ENCODE measurements at regions not wholly inside any gene's neighbourhood (a gene's known extent, or its start where the extent isn't known, plus 50 kb on each side); places are given as distances from the start of the nearest gene placed in this dataset.
A peak's percentile ranks its signal among the peaks of the same experiment; 100 is the strongest.
"Not testable (repeated sequence)": the region's sequence is repeated elsewhere in the genome, so short reads cannot be mapped to it uniquely, and the experiment has no call there.

DNA sequence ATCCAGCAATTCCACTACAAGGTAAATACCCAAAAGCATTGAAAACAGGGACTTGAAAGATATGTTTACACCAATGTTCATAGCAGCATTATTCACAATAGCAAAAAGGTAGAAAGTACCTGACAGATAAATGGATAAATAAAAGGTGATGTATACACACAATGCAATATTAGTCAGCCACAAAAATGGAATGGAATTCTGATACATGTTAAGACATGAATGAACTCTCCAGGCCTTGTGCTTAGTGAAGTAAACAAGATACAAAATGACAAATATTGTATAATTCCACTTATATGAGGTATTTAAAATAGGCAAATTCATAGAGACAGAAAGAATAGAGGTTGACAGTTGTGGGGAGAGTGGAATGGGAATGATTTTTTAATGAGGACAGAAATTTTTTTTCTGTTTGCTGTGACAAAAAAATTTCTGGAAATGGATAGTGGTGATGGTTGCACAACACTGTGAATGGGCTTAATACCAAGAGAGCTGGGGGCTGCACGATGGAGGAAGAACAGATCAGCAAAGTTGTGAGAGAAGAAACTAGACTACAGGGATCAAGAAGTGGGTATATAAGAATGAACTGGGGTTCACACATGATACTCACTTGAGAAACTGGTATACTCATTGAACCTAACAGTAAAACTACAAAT is 137.2 kb downstream of the MZT1 start:
- FAIRE-seq (no peak), DNase-seq (ENCODE audit: low spot score in 2 of 2) (no peak)

GRCh38 chr13:72586518-72586917 is 140.9 kb downstream of the MZT1 start:
- DNase-seq (ENCODE audit: low spot score in 2 of 2) = no peak

GRCh38 chr13:72585254-72585653 is 142.2 kb downstream of the MZT1 start:
- FAIRE-seq (no peak), DNase-seq (ENCODE audit: low spot score in 2 of 2) (no peak)

More at GRCh38 chr13:72586518-72586917, 140.9 kb downstream of the MZT1 start:
- no peak for FAIRE-seq

- FAIRE-seq (no peak), DNase-seq (ENCODE audit: low spot score in 2 of 2) (no peak)
These were observed 156.2 kb downstream of the MZT1 start for GRCh38 chr13:72571191-72571590.

DNA sequence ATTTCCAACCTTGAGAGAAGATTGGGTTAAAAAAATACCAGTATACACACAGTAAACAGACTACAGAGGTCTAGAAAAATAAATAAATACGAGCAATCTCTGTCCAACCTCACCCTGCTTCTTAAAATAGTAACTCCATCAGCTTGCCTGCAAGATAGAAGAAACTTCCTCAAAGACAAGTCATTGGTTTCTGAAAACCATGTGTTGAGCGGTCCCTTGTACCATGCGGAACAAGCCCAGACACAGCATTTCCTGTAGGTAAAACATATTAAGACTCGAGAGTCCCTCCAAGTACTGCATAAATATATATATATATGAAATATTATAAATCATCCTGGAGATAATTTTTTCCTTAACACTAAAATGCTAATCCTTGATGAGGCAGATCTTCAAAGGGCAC is 157.4 kb downstream of the MZT1 start:
- DNase-seq (ENCODE audit: low spot score in 2 of 2) (no peak), FAIRE-seq (no peak)

DNA sequence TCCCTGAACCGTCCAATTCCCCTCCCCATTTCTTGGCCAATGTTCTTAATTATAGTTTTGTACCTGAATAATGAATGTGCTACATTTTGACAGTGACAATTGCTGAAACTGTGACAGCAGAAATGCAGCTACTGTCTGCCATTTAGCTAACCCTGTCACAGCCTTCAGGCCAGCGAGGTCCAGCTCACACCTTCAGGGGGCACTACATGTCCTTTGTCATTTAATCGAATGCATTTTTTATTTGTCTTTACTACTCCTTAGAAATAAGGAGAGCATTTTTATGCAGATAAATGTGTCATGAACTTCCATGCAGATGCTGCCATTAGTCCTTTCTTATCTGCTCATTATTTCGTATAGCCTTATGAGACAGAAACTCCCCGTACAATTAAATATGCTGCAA is 159.9 kb downstream of the MZT1 start:
- DNase-seq (ENCODE audit: low spot score in 2 of 2) = no peak
- FAIRE-seq = no peak

DNA sequence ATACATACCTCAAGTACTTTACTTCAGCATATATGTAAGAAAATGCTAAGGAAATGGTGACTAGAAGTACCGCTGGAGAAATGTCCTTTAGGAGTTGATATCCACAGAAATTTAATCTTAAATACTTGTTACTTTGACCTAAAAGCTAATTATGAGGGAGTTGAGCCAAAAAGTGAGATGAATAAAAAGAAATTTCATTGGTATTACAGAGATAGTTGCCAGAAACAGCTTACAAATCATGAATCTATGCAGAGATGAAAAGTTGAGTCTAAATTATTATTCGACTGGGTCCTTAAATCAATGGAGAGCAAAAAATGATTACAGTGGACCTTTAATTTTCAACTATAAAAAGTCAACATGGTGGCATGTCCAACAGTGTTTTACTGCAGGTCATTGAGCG is 160.9 kb downstream of the MZT1 start:
- no peak for DNase-seq (ENCODE audit: low spot score in 2 of 2)
- no peak for FAIRE-seq

DNA sequence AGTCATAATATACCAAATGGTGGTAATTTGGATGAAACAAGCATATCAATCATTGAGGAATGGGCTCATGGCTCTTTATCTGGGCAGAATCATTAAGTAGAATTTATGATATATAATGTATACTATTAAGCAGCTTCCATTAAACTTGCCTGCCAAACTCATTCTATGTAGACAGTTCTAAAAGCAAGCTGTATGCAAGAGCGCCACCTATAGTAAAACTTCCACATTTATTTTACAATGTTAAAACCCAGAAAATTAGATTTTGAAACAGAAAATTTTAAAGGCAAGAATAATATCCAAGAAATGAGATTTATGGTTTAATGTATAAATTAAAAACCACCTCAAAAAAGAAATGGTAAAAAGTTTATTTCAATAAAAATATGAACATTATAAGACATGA is 161.5 kb downstream of the MZT1 start:
- peak; percentile 93 for FAIRE-seq
- DNase-seq (ENCODE audit: low spot score in 2 of 2) = peak in 1 of 2 donors; percentile 4

DNA sequence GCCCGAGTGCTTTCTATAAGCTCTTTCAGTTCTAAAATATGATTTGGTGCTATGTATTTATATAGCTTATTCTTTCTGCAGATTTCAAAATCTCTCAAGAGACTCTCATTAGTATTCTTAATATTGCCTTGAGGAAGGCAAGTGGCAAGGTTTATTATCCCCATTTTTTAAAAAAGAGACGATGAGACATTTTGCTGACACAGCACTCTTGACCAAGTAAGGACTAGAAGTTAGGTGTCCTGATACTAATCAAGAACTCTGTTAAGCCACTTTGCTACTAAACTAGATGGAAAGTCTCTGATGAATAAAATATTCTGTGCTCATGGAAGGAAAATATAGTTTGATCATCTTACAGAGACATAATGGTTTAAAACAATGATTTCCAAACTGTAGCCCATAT is 164.7 kb downstream of the MZT1 start:
- DNase-seq (ENCODE audit: low spot score in 2 of 2) (no peak), FAIRE-seq (no peak)

DNA sequence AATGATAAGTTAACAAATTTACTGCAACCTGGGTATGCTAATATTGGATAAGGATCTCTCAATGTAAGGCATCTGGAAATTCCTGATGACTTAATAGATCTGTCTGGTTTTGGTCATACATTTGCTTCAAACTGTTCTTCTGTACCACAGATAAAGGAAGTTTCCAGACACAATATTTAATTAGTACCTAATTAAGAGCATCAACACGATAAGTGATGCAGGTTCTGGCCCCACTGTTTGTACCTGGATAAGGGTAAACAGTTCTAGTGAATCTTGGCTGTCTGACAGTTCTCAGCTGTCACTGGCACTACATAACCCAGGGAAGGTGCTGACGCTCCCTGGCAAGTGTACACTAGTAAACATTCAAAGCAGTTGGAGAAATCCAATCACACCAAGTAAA is 165.6 kb downstream of the MZT1 start:
- no peak for DNase-seq (ENCODE audit: low spot score in 2 of 2)
- no peak for FAIRE-seq

GRCh38 chr13:72559716-72560115 is 167.7 kb downstream of the MZT1 start:
- DNase-seq (ENCODE audit: low spot score in 2 of 2) (no peak), FAIRE-seq (no peak)

- FAIRE-seq (no peak), DNase-seq (ENCODE audit: low spot score in 2 of 2) (no peak)
These were observed 170.5 kb downstream of the MZT1 start for GRCh38 chr13:72556945-72557344.

DNA sequence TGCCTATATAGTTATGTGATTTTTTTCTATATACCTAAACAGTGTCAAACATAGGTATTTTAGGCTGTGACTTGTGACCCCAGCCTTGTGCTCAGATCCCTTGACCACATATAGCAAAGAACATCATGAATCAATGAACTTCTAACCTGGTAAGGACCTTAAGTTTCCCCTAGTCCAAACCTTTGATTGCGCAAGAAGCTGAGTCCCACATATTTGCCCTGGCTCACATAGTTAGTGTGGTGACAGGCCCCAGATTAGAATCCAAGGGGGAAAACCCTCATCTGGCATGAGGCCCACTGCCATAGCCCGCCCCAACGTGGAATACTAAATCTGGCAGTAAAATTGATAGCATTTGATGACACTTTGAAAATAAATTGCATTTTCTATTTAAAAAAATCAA is 171.8 kb downstream of the MZT1 start:
- DNase-seq (ENCODE audit: low spot score in 2 of 2) (no peak), FAIRE-seq (no peak)

DNA sequence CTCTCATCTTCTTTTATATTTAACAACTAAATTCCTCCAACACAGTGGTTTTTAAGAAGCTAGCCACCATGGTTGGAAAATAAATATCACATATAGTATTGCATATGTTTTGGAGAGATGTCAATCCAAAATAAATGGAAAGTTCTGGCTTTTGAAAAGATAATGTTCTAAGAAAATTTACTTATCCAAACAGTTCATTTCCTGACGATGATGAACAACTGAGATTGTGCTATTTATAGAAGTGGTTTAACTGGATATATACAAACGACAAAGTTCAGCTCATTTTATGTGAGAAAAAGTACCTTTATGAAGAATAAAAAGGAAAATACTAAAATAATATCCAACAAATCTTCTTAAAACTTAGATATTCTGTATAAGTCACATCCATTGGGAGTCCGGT is 174.7 kb downstream of the MZT1 start:
- FAIRE-seq = no peak

DNA sequence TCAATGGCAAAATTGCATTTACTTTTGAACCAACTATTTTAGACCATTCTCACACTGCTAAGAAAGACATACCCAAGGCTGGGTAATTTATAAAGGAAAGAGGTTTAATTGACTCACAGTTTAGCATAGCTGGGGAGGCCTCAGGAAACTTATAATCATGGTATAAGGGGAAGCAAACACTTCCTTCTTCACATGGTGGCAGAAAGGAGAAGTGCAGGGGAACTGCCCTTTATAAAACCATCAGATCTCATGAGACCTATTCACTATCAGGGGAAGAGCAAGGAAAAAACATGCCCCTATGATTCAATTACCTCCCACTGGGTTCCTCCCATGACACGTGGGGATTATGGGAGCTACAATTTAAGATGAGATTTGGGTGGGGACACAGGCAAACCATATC is 181.5 kb downstream of the MZT1 start:
- DNase-seq (ENCODE audit: low spot score in 2 of 2); FAIRE-seq: not testable (repeated sequence)

More for the DNA sequence above, 174.7 kb downstream of the MZT1 start:
- DNase-seq (ENCODE audit: low spot score in 2 of 2) = no peak

- FAIRE-seq (no peak), DNase-seq (ENCODE audit: low spot score in 2 of 2) (no peak)
These were observed 182.3 kb downstream of the MZT1 start for GRCh38 chr13:72545030-72545719.

GRCh38 chr13:72544042-72544441 is 183.4 kb downstream of the MZT1 start:
- DNase-seq (ENCODE audit: low spot score in 2 of 2) (no peak), FAIRE-seq (no peak)

DNA sequence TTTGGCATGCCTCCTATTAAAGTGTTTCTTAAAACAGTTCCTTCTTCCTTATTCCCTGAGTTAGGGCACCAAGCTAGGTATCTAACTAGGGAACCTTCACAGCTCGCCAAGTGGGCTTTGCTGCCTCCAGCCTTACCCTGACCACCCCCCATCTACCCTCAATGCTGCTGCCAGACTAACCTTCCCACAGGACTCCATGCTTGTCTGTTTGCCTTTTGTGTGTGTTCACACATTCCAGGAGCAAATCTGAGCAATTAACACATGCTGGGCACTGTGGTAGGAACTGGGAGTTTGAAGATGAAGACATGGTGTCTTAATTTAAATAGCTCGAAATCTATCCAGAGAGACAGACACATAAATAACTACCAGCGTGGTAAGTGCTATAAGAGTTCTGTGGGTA is 185.2 kb downstream of the MZT1 start:
- DNase-seq (ENCODE audit: low spot score in 2 of 2) = no peak
- FAIRE-seq = no peak

- no peak for DNase-seq (ENCODE audit: low spot score in 2 of 2)
- FAIRE-seq = no peak
These were observed 185.8 kb downstream of the MZT1 start for GRCh38 chr13:72541674-72542073.

GRCh38 chr13:72540881-72541280 is 186.5 kb downstream of the MZT1 start:
- DNase-seq (ENCODE audit: low spot score in 2 of 2) (no peak), FAIRE-seq (no peak)

GRCh38 chr13:72539925-72540324 is 187.5 kb downstream of the MZT1 start:
- FAIRE-seq (no peak), DNase-seq (ENCODE audit: low spot score in 2 of 2) (no peak)

DNA sequence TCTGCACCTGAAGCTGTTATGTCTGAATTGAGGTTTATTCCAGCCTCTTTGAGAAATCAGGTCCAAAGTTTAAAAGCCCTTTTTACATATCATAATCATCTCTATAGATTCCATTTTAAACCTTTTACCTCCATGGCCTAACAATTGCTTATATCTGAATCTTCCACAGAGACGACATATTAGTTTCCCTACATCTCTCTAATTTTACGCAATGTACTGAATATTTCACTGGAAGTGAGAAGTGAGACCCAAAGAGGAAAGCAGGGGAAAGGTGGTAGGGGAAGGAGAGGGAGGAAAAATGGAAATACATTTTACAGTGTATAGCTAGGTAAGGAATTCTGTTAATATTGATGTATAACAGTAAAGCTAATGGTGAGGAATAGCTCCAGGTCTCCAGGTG is 189.6 kb downstream of the MZT1 start:
- no peak for FAIRE-seq

More for the DNA sequence above, 189.6 kb downstream of the MZT1 start:
- no peak for DNase-seq (ENCODE audit: low spot score in 2 of 2)

Data from frontal cortex (tissue), 3 donors.